ENCODE measurements at regions not wholly inside any gene's neighbourhood (a gene's known extent, or its start where the extent isn't known, plus 50 kb on each side); places are given as distances from the start of the nearest gene placed in this dataset.
"Not testable (repeated sequence)": the region's sequence is repeated elsewhere in the genome, so short reads cannot be mapped to it uniquely, and the experiment has no call there.

- no peak for DNase-seq (ENCODE audit: low read depth in 2 of 2)
Observed at GRCh38 chr9:103068753-103069152, 73.6 kb downstream of the CYLC2 start.

GRCh38 chr9:103078581-103078980, 83.4 kb downstream of the CYLC2 start:
- no peak for DNase-seq (ENCODE audit: low read depth in 2 of 2)

GRCh38 chr9:103082494-103082893, 87.4 kb downstream of the CYLC2 start:
- DNase-seq (ENCODE audit: low read depth in 2 of 2) = no peak

GRCh38 chr9:103089357-103089756, 94.2 kb downstream of the CYLC2 start:
- no peak for DNase-seq (ENCODE audit: low read depth in 2 of 2)

- DNase-seq (ENCODE audit: low read depth in 2 of 2) = no peak
Observed at GRCh38 chr9:103104101-103104500, 109.0 kb downstream of the CYLC2 start.

- no peak for DNase-seq (ENCODE audit: low read depth in 2 of 2)
Observed at GRCh38 chr9:103116246-103116645, 121.1 kb downstream of the CYLC2 start.

- DNase-seq (ENCODE audit: low read depth in 2 of 2) = no peak
Observed at GRCh38 chr9:103126494-103126893, 131.4 kb downstream of the CYLC2 start.

- no peak for DNase-seq (ENCODE audit: low read depth in 2 of 2)
Observed at GRCh38 chr9:103139891-103140290, 144.8 kb downstream of the CYLC2 start.

GRCh38 chr9:103152473-103152872, 157.3 kb downstream of the CYLC2 start:
- no peak for DNase-seq (ENCODE audit: low read depth in 2 of 2)

GRCh38 chr9:103167530-103167929, 172.4 kb downstream of the CYLC2 start:
- DNase-seq (ENCODE audit: low read depth in 2 of 2) = no peak

GRCh38 chr9:103168254-103168653, 173.1 kb downstream of the CYLC2 start:
- DNase-seq (ENCODE audit: low read depth in 2 of 2) = no peak

GRCh38 chr9:103169798-103170197, 174.7 kb downstream of the CYLC2 start:
- no peak for DNase-seq (ENCODE audit: low read depth in 2 of 2)

- no peak for DNase-seq (ENCODE audit: low read depth in 2 of 2)
Observed at GRCh38 chr9:103183701-103184171, 188.6 kb downstream of the CYLC2 start.

- DNase-seq (ENCODE audit: low read depth in 2 of 2) = no peak
Observed at GRCh38 chr9:103186959-103187358, 191.8 kb downstream of the CYLC2 start.

GRCh38 chr9:103188781-103189350, 193.7 kb downstream of the CYLC2 start:
- DNase-seq (ENCODE audit: low read depth in 2 of 2) = no peak

GRCh38 chr9:103193992-103194391, 198.9 kb downstream of the CYLC2 start:
- DNase-seq (ENCODE audit: low read depth in 2 of 2) = no peak

GRCh38 chr9:103203172-103203571, 208.0 kb downstream of the CYLC2 start:
- no peak for DNase-seq (ENCODE audit: low read depth in 2 of 2)

- DNase-seq (ENCODE audit: low read depth in 2 of 2) = not testable (repeated sequence)
Observed at GRCh38 chr9:103205881-103206585, 210.9 kb downstream of the CYLC2 start.

- no peak for DNase-seq (ENCODE audit: low read depth in 2 of 2)
Observed at GRCh38 chr9:103210607-103211006, 215.5 kb downstream of the CYLC2 start.

- DNase-seq (ENCODE audit: low read depth in 2 of 2) = no peak
Observed at GRCh38 chr9:103215197-103215596, 220.1 kb downstream of the CYLC2 start.

GRCh38 chr9:103225702-103226646, 230.8 kb downstream of the CYLC2 start:
- no peak for DNase-seq (ENCODE audit: low read depth in 2 of 2)

GRCh38 chr9:103226647-103227013, 231.5 kb downstream of the CYLC2 start:
- no peak for DNase-seq (ENCODE audit: low read depth in 2 of 2)
